ENCODE measurements at regions not wholly inside any gene's neighbourhood (a gene's known extent, or its start where the extent isn't known, plus 50 kb on each side); places are given as distances from the start of the nearest gene placed in this dataset.

DNA sequence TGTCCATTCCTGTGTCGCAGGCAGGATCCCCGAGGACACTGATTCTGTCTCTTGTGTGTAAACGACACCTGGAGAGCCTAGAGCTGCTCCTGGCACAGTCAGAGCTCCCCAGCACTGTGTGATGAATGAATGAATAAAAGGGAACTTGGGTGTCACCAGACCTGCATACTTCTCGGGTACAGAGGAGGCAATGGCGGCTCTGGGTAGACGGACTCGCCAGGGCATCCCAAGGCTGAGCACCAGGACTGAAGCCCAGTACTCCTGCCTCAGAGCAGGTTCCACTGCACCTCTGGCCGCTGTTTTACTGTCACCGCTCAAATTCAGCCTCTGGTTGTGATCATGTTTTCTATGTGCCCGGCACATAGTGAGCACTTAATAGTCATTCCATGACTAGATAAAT, 255.8 kb downstream of the GLRX3 start:
- Histone ChIP-seq H3K27me3 (ENCODE audit: control insufficient read depth, insufficient read depth, low read length) (no peaks in the 10 kb centered on the region), H3K27ac (ENCODE audit: insufficient read depth, low read length) (no peak overlapping the region), H4K91ac (ENCODE audit: insufficient read depth, low read depth, low read length) (no peak overlapping the region), H3K9me3 (ENCODE audit: control insufficient read depth, insufficient read depth, low read length) (peaks cover 49% of the 10 kb centered on the region), H2BK120ac (ENCODE audit: low read depth, low read length) (no peak overlapping the region), H3K79me1 (ENCODE audit: low read depth in 1 of 2, low read length in 2 of 2) (no peaks in the 10 kb centered on the region), H3K14ac (replicated peaks; ENCODE audit: low read depth, low read length) (no peak overlapping the region), H2BK15ac (ENCODE audit: low read depth, low read length) (no peak overlapping the region), H2AK9ac (replicated peaks; ENCODE audit: low read depth, low read length, poor library complexity) (no peak overlapping the region), H4K8ac (ENCODE audit: low read depth in 2 of 2, low read length in 2 of 2) (no peak overlapping the region), H3K9me1 (ENCODE audit: insufficient read depth, low read length) (no peaks in the 10 kb centered on the region), H3K4me2 (ENCODE audit: low read depth, low read length) (no peak overlapping the region), H2AFZ (replicated peaks; ENCODE audit: low read length, poor library complexity) (no peak overlapping the region), H3K4me1 (ENCODE audit: control insufficient read depth, insufficient read depth, low read length) (no peaks in the 10 kb centered on the region), H3K36me3 (ENCODE audit: control insufficient read depth, insufficient read depth, low read length) (no peaks in the 10 kb centered on the region), H3K4ac (ENCODE audit: low read depth, low read length) (no peak overlapping the region), H4K5ac (ENCODE audit: low read depth, low read length) (no peak overlapping the region), H2AK5ac (ENCODE audit: low read depth, low read length) (no peak overlapping the region), H3K9ac (ENCODE audit: low read depth, low read length) (no peak overlapping the region), H3K23ac (ENCODE audit: low read depth, low read length) (no peak overlapping the region), H3K4me3 (ENCODE audit: insufficient read depth, low read depth, low read length) (no peak overlapping the region), H4K20me1 (ENCODE audit: insufficient read depth, low read length) (no peaks in the 10 kb centered on the region), H2BK5ac (ENCODE audit: low read depth, low read length, poor library complexity, severe bottlenecking) (no peak overlapping the region), H2BK20ac (ENCODE audit: low read depth, low read length) (no peak overlapping the region), H3K56ac (ENCODE audit: extremely low read depth, insufficient read depth, low read length) (no peak overlapping the region), H3K18ac (ENCODE audit: low read depth, low read length) (no peak overlapping the region)
- intact Hi-C loops (cut with micrococcal nuclease): no loop called here
- DNase-seq (no peak), ATAC-seq (ENCODE audit: low read depth) (no peak)
- no peak for TF ChIP-seq MAZ (IDR thresholded peaks at IDR 0.05; ENCODE audit: borderline replicate concordance, low read depth, low read length)
- no peak for TF ChIP-seq CHD1 (IDR thresholded peaks at IDR 0.05; ENCODE audit: low read depth, low read length)
- no peak for TF ChIP-seq NFE2L2 (IDR thresholded peaks at IDR 0.05; ENCODE audit: low read depth, low read length)
- no peak for TF ChIP-seq SMC3 (IDR thresholded peaks at IDR 0.05; ENCODE audit: low read depth, low read length)
- no peak for TF ChIP-seq RFX5 (IDR thresholded peaks at IDR 0.05; ENCODE audit: low read depth, low read length)
- no peak for TF ChIP-seq POLR2A (IDR thresholded peaks at IDR 0.05; ENCODE audit: low read depth, low read length)
- TF ChIP-seq, protein P1, sequence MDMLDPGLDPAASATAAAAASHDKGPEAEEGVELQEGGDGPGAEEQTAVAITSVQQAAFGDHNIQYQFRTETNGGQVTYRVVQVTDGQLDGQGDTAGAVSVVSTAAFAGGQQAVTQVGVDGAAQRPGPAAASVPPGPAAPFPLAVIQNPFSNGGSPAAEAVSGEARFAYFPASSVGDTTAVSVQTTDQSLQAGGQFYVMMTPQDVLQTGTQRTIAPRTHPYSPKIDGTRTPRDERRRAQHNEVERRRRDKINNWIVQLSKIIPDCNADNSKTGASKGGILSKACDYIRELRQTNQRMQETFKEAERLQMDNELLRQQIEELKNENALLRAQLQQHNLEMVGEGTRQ (IDR thresholded peaks at IDR 0.05; ENCODE audit: low read depth, low read length): no peak
- no peak for TF ChIP-seq BHLHE40 (IDR thresholded peaks at IDR 0.05; ENCODE audit: low read depth, low read length)
- no TSS peak for BruUV-seq (replicated peaks)
- ChIA-PET POLR2A (ENCODE audit: unreplicated experiment) (no interaction called here), CTCF (no interaction called here)
- in situ Hi-C loops (cut with MboI; ENCODE audit: low sequenced_read_pairs): no loop called here
- dilution Hi-C loops (cut with HindIII; ENCODE audit: low sequenced_read_pairs, unreplicated experiment): no loop called here
- WGBS, 2 experiments (ENCODE audit: extremely low coverage in 2 of 2, insufficient read length in 1 of 2): 57% methylated on average over 6 of the region's 10 CpGs; no CpG with 5 or more reads in 1 of the 2 experiments
